HUES64 (cell line): ENCODE measurements at regions not wholly inside any gene's neighbourhood (a gene's known extent, or its start where the extent isn't known, plus 50 kb on each side); places are given as distances from the start of the nearest gene placed in this dataset.

Experiments
- H3K27ac ChIP-seq: 2 replicates; pipeline ENCODE4 v1.7.0; 2013; ENCODE audit warnings: low read depth, low read length, inconsistent platforms
- H3K27me3 ChIP-seq: 2 replicates; pipeline ENCODE4 v1.6.1; 2013; ENCODE audit warnings: mild to moderate bottlenecking, low read length; ENCODE audit not compliant: insufficient read depth
- H3K36me3 ChIP-seq: 2 replicates; pipeline ENCODE4 v1.6.1; 2013; ENCODE audit warnings: mild to moderate bottlenecking, low read length; ENCODE audit not compliant: insufficient read depth
- H3K4me1 ChIP-seq: 2 replicates; pipeline ENCODE4 v1.6.1; 2013; ENCODE audit warnings: mild to moderate bottlenecking, low read length, moderate library complexity; ENCODE audit not compliant: insufficient read depth
- H3K4me3 ChIP-seq: 2 replicates; pipeline ENCODE4 v1.5.1; 2013; ENCODE audit warnings: mild to moderate bottlenecking, low read length, moderate library complexity
- H3K9ac ChIP-seq: 2 replicates; pipeline ENCODE4 v1.6.1; 2013; ENCODE audit warnings: mild to moderate bottlenecking, low read depth, low read length
- H3K9me3 ChIP-seq: 2 replicates; pipeline ENCODE4 v1.6.1; 2013; ENCODE audit warnings: low read depth, low read length; ENCODE audit not compliant: insufficient read depth
- WGBS: fragments of 150-250, 120-280 bp; methylation state at CpG from one replicate; pipeline ENCODE4 v1.1.7; 2013; ENCODE audit warnings: missing lambda C conversion rate; 5-methylcytosine and 5-hydroxymethylcytosine counted together

DNA sequence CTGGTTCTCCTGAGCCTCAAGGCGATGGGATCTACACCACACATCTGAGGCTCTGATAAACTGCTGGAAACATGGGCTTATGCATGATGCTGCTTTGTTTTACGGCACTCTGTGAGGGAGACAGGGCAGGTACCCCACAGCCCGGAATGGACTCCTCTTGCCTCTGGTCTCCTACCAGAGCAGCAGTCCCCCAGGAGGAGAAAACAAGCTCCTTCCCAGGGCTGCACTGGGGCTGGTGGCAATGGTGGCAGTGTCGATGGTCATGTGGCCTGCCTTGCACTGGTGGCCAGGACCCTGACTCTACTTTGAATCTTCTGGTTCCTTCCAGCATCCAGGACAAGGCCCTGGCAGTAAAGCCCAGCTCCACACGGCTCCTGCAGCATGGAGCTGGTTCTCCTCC lies 79.4 kb downstream of the TOMM20 start:
- Histone ChIP-seq H3K4me1 (0 out of 2 replicates have a peak, but pooled peaks cover 5% of the 10 kb centered on the region), H3K27me3 (no peaks in the 10 kb centered on the region), H3K9ac (no peak overlapping the region), H3K36me3 (no peaks in the 10 kb centered on the region), H3K27ac (no peak overlapping the region), H3K9me3 (no peaks in the 10 kb centered on the region), H3K4me3 (no peak overlapping the region)
- WGBS: 92% methylated on average over 5 of the region's 5 CpGs

DNA sequence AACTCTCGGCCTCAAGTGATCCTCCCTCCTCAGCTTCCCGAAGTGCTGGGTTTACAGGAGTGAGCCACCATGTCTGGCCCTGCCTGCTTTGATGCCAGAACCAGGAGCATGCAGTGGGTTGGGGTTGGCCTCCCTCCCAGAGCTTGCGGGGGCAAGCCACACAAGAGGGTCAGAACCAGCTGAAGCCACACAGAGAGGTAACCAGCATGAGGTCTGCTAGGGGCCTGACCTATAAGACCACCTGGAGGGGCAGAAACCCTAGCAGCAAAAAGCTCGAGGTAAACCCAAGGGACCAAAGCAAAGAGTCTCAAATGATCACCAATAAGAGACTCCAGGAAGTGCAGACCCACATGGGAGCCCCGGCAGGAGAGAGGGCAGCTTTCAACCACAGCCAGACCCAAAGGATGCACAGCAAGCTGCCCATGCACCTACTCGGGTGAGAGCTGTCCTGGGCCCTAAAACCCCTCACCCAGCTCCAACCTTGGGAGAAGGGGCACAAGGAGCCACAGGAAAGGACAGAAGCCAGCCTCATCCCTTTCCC lies 81.2 kb downstream of the TOMM20 start:
- no peaks in the 10 kb centered on the region for H3K9me3 ChIP-seq
- H3K4me3 ChIP-seq: no peak overlapping the region
- no peaks in the 10 kb centered on the region for H3K36me3 ChIP-seq
- no peaks in the 10 kb centered on the region for H3K27me3 ChIP-seq
- no peak overlapping the region for H3K9ac ChIP-seq
- H3K4me1 ChIP-seq: 0 out of 2 replicates have a peak, but pooled peaks cover 5% of the 10 kb centered on the region
- WGBS: 80% methylated on average over 6 of the region's 6 CpGs
- no peak overlapping the region for H3K27ac ChIP-seq

DNA sequence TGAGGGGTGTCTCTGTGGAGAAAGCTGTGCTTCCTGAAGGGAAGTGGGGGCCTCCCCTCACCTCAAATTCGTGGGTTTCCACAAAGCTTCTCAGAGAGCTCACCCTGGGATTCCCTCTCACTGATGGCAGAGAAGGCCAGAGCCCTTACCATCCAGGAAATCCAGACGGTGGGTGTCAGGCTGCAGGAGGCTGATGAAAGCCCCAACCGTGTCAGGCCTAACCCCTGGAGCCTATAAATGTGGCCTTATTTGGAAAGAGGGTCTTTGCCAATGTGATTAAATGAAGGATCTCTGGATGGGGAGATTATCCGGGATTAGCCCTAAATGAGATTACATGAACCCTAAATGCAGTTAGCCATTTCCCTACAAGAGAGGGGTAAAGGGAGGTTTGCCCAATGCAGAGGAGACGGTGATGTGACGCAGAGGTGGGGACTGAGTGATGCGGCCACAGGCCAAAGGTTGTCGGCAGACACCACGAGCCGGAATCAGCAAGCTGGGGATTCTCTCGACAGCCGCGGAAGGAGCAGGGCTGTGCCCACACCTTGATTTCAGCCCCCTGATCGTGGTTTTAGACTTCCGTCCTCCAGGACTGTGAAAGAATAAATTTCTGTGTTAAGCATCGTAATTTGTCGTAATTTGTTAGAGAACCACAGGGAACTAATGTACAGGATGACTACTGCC lies 82.6 kb downstream of the TOMM20 start:
- no peak overlapping the region for H3K4me3 ChIP-seq
- no peaks in the 10 kb centered on the region for H3K36me3 ChIP-seq
- H3K27ac ChIP-seq: no peak overlapping the region
- H3K9ac ChIP-seq: no peak overlapping the region
- H3K9me3 ChIP-seq: no peaks in the 10 kb centered on the region
- 93% methylated on average over 17 of the region's 17 CpGs for WGBS
- H3K27me3 ChIP-seq: no peaks in the 10 kb centered on the region
- 0 out of 2 replicates have a peak, but pooled peaks cover 5% of the 10 kb centered on the region for H3K4me1 ChIP-seq

DNA sequence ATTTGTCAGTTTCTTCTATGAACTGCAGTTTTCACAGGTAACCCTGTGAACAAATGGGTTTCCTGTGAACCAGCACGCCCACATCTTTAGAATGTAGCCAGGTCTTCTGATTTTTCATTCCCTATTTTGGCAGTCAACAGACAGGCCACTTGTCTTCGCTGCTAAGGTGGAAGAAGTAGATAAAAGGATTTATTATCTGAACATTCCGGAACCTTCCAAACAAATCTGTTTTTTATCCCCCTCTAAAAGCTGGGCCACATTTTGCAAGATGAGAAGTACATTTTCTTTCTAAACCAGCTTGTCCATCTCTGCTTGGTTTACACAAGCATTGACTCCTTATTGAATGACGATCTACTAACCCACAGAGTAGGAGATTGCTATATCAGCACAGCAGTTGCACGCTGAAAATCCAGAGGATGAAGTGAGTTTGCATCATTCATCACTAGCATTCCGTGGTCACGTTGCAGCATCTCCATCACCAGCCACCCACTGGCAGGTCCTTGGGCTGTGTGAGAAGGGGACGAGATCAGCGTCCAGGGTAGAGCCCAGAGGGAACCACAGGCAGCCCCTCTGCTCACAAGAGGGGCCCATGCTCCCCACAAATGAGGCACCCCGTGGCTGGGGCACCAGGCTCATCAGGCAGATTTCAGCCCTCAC lies 83.5 kb downstream of the TOMM20 start:
- no peak overlapping the region for H3K27ac ChIP-seq
- H3K4me1 ChIP-seq: 0 out of 2 replicates have a peak, but pooled peaks cover 5% of the 10 kb centered on the region
- no peak overlapping the region for H3K9ac ChIP-seq
- 93% methylated on average over 10 of the region's 10 CpGs for WGBS
- H3K4me3 ChIP-seq: no peak overlapping the region
- no peaks in the 10 kb centered on the region for H3K36me3 ChIP-seq
- no peaks in the 10 kb centered on the region for H3K9me3 ChIP-seq
- no peaks in the 10 kb centered on the region for H3K27me3 ChIP-seq

DNA sequence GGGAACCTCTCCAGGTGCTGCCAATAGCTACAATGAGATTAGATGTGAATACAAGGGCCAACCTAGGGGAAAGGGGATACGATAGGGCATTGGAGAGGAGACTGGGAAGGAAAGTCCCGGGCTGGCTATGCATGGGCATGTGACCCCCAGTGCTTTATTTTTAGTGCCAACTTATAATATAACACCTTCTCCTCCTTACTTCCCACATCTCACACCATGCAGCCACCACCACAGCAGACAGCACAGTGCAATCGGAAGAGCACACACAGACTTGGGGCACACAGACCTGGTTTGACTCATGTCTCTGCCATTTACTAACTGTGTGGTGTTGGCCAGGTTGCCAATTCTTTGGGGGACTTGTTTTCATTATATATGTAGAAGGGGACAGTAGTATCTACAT lies 85.4 kb downstream of the TOMM20 start:
- no peaks in the 10 kb centered on the region for H3K27me3 ChIP-seq
- H3K4me3 ChIP-seq: no peak overlapping the region
- H3K36me3 ChIP-seq: no peaks in the 10 kb centered on the region
- no peak overlapping the region for H3K27ac ChIP-seq
- 91% methylated on average over 3 of the region's 3 CpGs for WGBS
- H3K9ac ChIP-seq: no peak overlapping the region
- H3K9me3 ChIP-seq: peaks cover 8% of the 10 kb centered on the region; the same call in 1 of the 2 replicates
- no peaks in the 10 kb centered on the region for H3K4me1 ChIP-seq

DNA sequence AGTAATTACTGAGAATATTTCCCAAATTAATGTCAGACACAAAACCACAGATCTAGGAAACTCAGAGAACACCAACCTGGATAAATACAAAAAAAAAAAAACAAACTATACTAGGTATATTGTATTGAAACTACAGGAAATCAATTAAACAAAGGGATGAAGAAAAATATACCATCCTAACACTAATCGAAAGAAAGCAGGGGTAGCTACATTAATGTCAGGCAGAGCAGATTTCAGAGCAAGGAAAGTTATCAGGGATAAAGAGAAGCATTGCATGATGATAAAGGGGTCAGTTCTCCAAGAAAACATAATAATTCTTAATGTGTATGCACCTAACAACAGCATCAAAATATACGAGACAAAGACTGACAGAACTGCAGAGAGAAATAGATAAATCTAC lies 89.9 kb downstream of the TOMM20 start:
- Histone ChIP-seq H3K27ac (no peak overlapping the region), H3K36me3 (no peaks in the 10 kb centered on the region), H3K27me3 (no peaks in the 10 kb centered on the region), H3K4me3 (no peak overlapping the region), H3K9ac (no peak overlapping the region), H3K9me3 (peaks cover 11% of the 10 kb centered on the region; the same call in 1 of the 2 replicates), H3K4me1 (no peaks in the 10 kb centered on the region)
- WGBS: 83% methylated on average over 1 of the region's 2 CpGs

DNA sequence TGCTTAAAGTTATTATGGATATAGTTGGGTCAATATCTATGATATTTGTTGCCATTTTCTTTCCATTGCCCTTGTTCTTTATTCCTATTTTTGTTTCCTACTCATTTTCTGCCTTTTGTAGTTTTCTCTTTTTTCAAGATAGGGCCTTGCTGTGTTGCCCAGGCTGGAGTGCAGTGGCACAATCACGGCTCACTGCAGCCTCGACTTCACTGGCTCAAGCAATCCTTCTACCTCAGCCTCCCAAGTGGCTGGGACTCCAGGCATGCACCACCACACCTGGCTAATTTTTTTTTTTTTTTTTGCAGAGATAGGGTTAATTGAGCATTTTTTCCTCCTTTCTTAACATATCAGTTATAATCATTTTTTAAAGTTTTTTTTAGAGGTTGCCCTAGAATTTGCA lies 92.7 kb downstream of the TOMM20 start:
- no peak overlapping the region for H3K4me3 ChIP-seq
- H3K27me3 ChIP-seq: no peaks in the 10 kb centered on the region
- peaks cover 11% of the 10 kb centered on the region; the same call in 1 of the 2 replicates for H3K9me3 ChIP-seq
- H3K4me1 ChIP-seq: no peaks in the 10 kb centered on the region
- H3K9ac ChIP-seq: no peak overlapping the region
- H3K36me3 ChIP-seq: no peaks in the 10 kb centered on the region
- 92% methylated on average over 2 of the region's 2 CpGs for WGBS
- H3K27ac ChIP-seq: no peak overlapping the region

DNA sequence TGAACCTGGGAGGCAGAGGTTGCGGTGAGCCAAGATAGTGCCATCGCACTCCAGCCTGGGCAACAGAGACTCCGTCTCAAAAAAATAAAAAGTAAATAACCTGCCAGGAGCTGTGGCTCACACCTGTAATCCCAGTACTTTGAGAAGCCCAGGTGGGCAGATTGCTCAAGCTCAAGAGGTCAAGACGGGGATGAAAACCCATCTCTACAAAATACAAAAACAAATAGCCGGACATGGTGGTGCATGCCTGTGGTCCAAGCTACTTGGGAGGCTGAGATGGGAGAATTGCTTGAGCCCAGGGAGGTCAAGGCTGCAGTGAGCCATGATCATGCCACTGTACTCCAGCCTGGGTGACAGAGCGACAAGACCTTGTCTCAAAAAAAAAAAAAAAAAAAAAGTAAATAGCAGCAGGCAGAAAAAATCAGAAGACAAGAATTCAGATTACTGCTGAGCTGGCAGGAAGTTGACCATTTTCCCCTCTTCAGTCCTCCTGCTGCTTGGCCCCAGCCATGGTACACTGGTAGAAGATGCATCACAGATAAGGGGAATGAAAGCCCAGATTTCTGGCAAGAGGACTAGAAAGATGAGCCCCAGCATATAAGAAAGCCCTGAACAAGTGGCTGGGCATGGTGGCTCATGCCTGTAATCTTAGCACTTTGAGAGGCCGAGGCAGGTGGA lies 97.6 kb downstream of the TOMM20 start:
- Histone ChIP-seq H3K4me3 (no peak overlapping the region), H3K27ac (no peak overlapping the region), H3K27me3 (no peaks in the 10 kb centered on the region), H3K36me3 (no peaks in the 10 kb centered on the region), H3K9me3 (no peaks in the 10 kb centered on the region), H3K9ac (no peak overlapping the region), H3K4me1 (no peaks in the 10 kb centered on the region)
- WGBS: 82% methylated on average over 7 of the region's 7 CpGs

DNA sequence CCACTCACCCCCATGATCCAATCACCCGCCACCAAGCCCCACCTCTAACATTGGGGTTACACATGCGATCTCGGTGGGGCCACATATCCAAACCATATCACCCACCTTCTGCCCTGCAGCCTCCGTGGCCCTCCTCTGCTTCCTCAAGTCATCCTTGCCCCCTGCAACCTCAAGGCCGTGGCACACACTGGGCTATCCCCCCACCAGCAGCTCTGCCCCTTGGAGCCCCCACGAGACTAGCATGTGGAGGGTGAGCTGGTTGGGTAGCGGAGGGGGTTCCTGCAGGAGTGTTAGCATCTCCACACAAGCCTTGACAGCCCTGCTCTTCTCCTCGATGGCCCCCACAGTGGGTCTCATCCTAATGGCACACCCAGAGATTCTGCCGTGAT lies 100.8 kb downstream of the TOMM20 start:
- H3K4me1 ChIP-seq: peaks cover 7% of the 10 kb centered on the region
- no peaks in the 10 kb centered on the region for H3K27me3 ChIP-seq
- no peak overlapping the region for H3K27ac ChIP-seq
- H3K9ac ChIP-seq: no peak overlapping the region
- H3K4me3 ChIP-seq: no peak overlapping the region
- WGBS: 95% methylated on average over 9 of the region's 9 CpGs
- no peaks in the 10 kb centered on the region for H3K36me3 ChIP-seq
- H3K9me3 ChIP-seq: no peaks in the 10 kb centered on the region

DNA sequence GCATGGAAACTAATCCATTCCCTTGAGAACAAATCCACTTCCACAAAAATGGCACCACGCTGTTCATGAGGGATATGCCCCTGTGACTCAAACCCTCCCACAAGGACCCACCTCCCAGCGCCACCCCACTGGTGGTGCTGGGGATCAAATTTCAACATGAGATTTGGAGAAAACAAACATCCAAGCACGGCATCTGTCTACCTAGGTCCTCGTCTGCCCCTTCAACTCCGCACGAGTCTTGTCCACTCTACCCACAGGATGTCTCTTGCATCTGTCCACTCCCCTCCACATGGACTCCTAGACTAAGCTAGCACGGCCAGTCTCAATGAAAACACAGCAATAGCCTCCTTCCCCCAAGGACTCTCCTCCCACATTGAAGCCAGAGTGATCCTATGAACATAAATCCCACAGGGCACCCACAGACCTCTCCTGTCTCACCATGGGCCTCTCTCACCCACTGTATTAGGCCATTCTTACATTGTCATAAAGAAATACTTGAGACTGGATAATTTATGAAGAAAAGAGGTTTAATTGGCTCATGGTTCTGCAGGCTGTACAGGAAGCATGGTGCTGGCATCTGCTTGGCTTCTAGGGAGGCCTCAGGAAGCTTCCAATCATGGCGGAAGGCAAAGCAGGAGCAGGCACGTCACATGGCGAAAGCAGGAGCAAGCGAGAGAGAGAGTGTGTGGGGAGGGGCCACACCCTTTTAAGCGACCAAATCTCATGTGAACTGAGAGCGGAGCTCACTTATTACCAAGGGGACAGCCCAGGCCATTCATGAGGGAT lies 101.4 kb downstream of the TOMM20 start:
- H3K9me3 ChIP-seq: no peaks in the 10 kb centered on the region
- H3K9ac ChIP-seq: no peak overlapping the region
- 94% methylated on average over 13 of the region's 13 CpGs for WGBS
- no peak overlapping the region for H3K27ac ChIP-seq
- H3K4me3 ChIP-seq: no peak overlapping the region
- H3K36me3 ChIP-seq: no peaks in the 10 kb centered on the region
- H3K27me3 ChIP-seq: no peaks in the 10 kb centered on the region
- peaks cover 12% of the 10 kb centered on the region for H3K4me1 ChIP-seq
